ENCODE measurements at regions not wholly inside any gene's neighbourhood (a gene's known extent, or its start where the extent isn't known, plus 50 kb on each side); places are given as distances from the start of the nearest gene placed in this dataset.

DNA sequence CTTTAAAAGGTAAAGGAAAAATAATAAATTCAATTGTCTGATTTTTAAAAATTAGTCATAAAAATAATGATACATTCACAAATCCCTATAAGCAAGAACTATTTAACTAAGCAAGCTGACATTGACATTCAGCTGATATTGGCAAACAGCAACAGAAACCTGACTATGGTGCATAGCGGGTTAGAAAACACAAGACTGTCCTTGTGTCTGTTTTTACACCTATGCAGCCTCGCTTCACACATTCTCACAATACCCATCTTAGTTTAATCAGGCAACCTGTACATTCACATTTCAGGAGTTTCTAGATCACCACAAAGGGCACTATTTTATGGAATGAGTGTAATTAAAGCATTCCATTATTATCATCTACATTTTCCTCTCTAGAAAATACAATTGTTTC lies 737.1 kb downstream of the KCNA4 start:
- no peak overlapping the region for H3K27ac ChIP-seq (replicated peaks)
- no peaks in the 10 kb centered on the region for H3K27me3 ChIP-seq (ENCODE audit: insufficient read depth, poor library complexity, severe bottlenecking)
- DNase-seq (ENCODE audit: low read depth in 1 of 2, low spot score in 1 of 2): no peak
- TF ChIP-seq, protein P1, sequence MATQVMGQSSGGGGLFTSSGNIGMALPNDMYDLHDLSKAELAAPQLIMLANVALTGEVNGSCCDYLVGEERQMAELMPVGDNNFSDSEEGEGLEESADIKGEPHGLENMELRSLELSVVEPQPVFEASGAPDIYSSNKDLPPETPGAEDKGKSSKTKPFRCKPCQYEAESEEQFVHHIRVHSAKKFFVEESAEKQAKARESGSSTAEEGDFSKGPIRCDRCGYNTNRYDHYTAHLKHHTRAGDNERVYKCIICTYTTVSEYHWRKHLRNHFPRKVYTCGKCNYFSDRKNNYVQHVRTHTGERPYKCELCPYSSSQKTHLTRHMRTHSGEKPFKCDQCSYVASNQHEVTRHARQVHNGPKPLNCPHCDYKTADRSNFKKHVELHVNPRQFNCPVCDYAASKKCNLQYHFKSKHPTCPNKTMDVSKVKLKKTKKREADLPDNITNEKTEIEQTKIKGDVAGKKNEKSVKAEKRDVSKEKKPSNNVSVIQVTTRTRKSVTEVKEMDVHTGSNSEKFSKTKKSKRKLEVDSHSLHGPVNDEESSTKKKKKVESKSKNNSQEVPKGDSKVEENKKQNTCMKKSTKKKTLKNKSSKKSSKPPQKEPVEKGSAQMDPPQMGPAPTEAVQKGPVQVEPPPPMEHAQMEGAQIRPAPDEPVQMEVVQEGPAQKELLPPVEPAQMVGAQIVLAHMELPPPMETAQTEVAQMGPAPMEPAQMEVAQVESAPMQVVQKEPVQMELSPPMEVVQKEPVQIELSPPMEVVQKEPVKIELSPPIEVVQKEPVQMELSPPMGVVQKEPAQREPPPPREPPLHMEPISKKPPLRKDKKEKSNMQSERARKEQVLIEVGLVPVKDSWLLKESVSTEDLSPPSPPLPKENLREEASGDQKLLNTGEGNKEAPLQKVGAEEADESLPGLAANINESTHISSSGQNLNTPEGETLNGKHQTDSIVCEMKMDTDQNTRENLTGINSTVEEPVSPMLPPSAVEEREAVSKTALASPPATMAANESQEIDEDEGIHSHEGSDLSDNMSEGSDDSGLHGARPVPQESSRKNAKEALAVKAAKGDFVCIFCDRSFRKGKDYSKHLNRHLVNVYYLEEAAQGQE (IDR thresholded peaks at IDR 0.05; ENCODE audit: insufficient replicate concordance, low read depth): no peak
- TF ChIP-seq GABPA (IDR thresholded peaks at IDR 0.05; ENCODE audit: low read depth) (no peak), POLR2AphosphoS5 (IDR thresholded peaks at IDR 0.05; ENCODE audit: low read depth) (no peak), SPI1 (IDR thresholded peaks at IDR 0.05; ENCODE audit: borderline replicate concordance, low read depth) (no peak)
- TF ChIP-seq, protein P2, sequence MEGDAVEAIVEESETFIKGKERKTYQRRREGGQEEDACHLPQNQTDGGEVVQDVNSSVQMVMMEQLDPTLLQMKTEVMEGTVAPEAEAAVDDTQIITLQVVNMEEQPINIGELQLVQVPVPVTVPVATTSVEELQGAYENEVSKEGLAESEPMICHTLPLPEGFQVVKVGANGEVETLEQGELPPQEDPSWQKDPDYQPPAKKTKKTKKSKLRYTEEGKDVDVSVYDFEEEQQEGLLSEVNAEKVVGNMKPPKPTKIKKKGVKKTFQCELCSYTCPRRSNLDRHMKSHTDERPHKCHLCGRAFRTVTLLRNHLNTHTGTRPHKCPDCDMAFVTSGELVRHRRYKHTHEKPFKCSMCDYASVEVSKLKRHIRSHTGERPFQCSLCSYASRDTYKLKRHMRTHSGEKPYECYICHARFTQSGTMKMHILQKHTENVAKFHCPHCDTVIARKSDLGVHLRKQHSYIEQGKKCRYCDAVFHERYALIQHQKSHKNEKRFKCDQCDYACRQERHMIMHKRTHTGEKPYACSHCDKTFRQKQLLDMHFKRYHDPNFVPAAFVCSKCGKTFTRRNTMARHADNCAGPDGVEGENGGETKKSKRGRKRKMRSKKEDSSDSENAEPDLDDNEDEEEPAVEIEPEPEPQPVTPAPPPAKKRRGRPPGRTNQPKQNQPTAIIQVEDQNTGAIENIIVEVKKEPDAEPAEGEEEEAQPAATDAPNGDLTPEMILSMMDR (IDR thresholded peaks at IDR 0.05; ENCODE audit: insufficient read depth, low read length): no peak
- no peak overlapping the region for H3K4me3 ChIP-seq (replicated peaks; ENCODE audit: insufficient read depth, low read length)

DNA sequence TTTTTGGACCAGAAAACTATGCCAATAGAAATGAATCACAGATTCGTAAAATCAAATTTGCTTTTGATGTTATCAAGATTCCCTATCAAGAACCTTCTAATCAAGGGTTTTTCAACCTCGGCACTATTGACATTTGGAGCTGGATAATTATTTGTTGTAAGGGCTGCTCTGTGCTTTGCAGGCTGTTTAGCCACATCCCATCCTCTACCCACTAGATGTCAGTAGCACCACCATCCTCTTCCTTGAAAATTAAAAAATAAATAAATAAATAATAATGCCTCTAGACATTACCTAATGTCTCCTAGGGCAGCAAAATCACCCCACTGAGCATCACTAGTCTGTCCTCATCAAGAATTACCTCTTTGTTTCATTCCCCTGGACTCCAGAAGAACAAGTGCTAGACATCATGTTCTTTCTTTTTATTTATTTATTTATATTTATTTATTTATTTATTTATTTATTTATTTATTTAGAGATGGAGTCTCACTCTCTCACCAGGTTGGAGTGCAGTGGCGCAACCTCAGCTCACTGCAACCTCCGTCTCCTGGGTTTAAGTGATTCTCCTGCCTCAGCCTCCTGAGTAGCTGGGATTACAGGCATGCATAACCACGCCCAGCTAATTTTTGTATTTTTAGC lies 744.7 kb downstream of the KCNA4 start:
- TF ChIP-seq, protein P1 (IDR thresholded peaks at IDR 0.05; ENCODE audit: insufficient replicate concordance, low read depth): no peak
- no peak for TF ChIP-seq GABPA (IDR thresholded peaks at IDR 0.05; ENCODE audit: low read depth)
- TF ChIP-seq, protein P2 (IDR thresholded peaks at IDR 0.05; ENCODE audit: insufficient read depth, low read length): no peak
- TF ChIP-seq SPI1 (IDR thresholded peaks at IDR 0.05; ENCODE audit: borderline replicate concordance, low read depth): no peak
- TF ChIP-seq POLR2AphosphoS5 (IDR thresholded peaks at IDR 0.05; ENCODE audit: low read depth): no peak
- no peak overlapping the region for H3K4me3 ChIP-seq (replicated peaks; ENCODE audit: insufficient read depth, low read length)
- H3K27ac ChIP-seq (replicated peaks): no peak overlapping the region
- no peaks in the 10 kb centered on the region for H3K27me3 ChIP-seq (ENCODE audit: insufficient read depth, poor library complexity, severe bottlenecking)
- no peak for DNase-seq (ENCODE audit: low read depth in 1 of 2, low spot score in 1 of 2)

DNA sequence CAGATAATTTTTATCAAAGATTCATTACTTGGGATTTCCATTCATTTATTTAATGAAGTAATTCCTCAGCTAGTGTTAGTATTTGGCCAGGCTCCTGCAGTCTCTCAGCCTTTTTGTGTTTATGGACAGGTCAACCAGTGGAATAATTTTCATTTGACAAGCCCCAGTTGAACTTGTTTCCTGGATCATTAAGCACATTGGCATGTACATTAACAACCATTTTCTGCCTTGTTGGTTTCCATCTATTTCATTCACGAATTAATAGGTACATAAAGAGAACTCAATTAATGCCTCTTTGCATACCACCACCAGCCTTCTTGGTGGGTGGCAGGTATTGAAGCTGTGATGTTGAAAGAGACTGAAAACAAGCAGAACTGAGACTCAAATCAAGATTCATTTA lies 745.2 kb downstream of the KCNA4 start:
- no peaks in the 10 kb centered on the region for H3K27me3 ChIP-seq (ENCODE audit: insufficient read depth, poor library complexity, severe bottlenecking)
- no peak for DNase-seq (ENCODE audit: low read depth in 1 of 2, low spot score in 1 of 2)
- H3K27ac ChIP-seq (replicated peaks): no peak overlapping the region
- TF ChIP-seq, protein P1 (IDR thresholded peaks at IDR 0.05; ENCODE audit: insufficient replicate concordance, low read depth): no peak
- no peak for TF ChIP-seq SPI1 (IDR thresholded peaks at IDR 0.05; ENCODE audit: borderline replicate concordance, low read depth)
- TF ChIP-seq, protein P2 (IDR thresholded peaks at IDR 0.05; ENCODE audit: insufficient read depth, low read length): no peak
- TF ChIP-seq GABPA (IDR thresholded peaks at IDR 0.05; ENCODE audit: low read depth): no peak
- TF ChIP-seq POLR2AphosphoS5 (IDR thresholded peaks at IDR 0.05; ENCODE audit: low read depth): no peak
- H3K4me3 ChIP-seq (replicated peaks; ENCODE audit: insufficient read depth, low read length): no peak overlapping the region

All from HL-60 (cell line).